ENCODE measurements at regions not wholly inside any gene's neighbourhood (a gene's known extent, or its start where the extent isn't known, plus 50 kb on each side); places are given as distances from the start of the nearest gene placed in this dataset.

GRCh38 chr9:103789686-103790085 is 304.4 kb upstream of the SMC2 start:
- Histone ChIP-seq H3K27me3 (ENCODE audit: control insufficient read depth in 2 of 2, insufficient read depth in 2 of 2, low read length in 2 of 2) (no peaks in the 10 kb centered on the region), H3K9ac (ENCODE audit: insufficient read depth, low read length, poor library complexity, severe bottlenecking) (no peak overlapping the region), H3K4me2 (replicated peaks; ENCODE audit: extremely low read depth, low read length, poor library complexity, severe bottlenecking) (no peak overlapping the region), H3K4me3 (replicated peaks in 1 of 3; ENCODE audit: low read depth in 2 of 3, low read length in 3 of 3) (no peak overlapping the region), H3K79me2 (ENCODE audit: insufficient read depth, low read length) (no peaks in the 10 kb centered on the region), H4K20me1 (ENCODE audit: insufficient read depth, low read length) (no peaks in the 10 kb centered on the region), H3K4me1 (ENCODE audit: control insufficient read depth in 1 of 2, insufficient read depth in 2 of 2, low read length in 2 of 2) (no peaks in the 10 kb centered on the region), H2AFZ (ENCODE audit: insufficient read depth, low read depth, low read length, poor library complexity, severe bottlenecking) (no peak overlapping the region), H3K9me3 (replicated peaks in 1 of 2; ENCODE audit: control insufficient read depth in 1 of 2, insufficient read depth in 1 of 2, low read length in 2 of 2) (no peaks in the 10 kb centered on the region), H3K36me3 (replicated peaks in 1 of 2; ENCODE audit: control insufficient read depth in 1 of 2, insufficient read depth in 2 of 2, low read length in 2 of 2) (no peaks in the 10 kb centered on the region), H3K27ac (ENCODE audit: low read depth in 1 of 2, low read length in 2 of 2) (no peak overlapping the region)
- Mint-ChIP-seq H3K4me1 (no peaks in the 10 kb centered on the region), H3K27ac (no peak overlapping the region), H3K36me3 (no peaks in the 10 kb centered on the region), H3K27me3 (ENCODE audit: low read depth in 3 of 3) (no peaks in the 10 kb centered on the region), H3K9me3 (peaks cover 0 to 3% (median under 1%) of the 10 kb centered on the region in 7 donors), H3K4me3 (no peak overlapping the region)
- TF ChIP-seq CTCF (IDR thresholded peaks at IDR 0.05): no peak
- no CpG with 5 or more reads among the region's 2 CpGs for WGBS (ENCODE audit: insufficient coverage)
- no peak for DNase-seq
- intact Hi-C loops (cut with micrococcal nuclease): no loop called here

DNA sequence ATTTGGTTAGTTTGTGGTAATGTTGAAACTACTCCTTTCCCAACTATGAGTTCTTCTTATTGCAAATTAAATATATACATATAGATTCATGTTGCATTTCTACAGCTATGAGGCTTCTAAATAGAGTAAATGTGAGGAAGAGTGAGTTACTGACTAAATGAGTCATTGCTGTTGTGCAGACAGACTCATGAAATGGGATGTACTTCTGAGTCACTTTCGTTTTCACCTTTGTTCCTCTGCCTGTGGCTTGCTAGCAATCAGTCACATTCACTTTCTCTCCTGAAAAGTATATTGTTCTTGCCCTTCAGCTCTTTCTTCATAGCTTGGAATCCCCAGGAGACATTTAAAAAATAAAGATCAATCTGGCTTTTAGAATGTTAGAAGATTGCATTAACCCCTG is 295.5 kb upstream of the SMC2 start:
- no peak overlapping the region for H3K27ac ChIP-seq (ENCODE audit: low read depth in 1 of 2, low read length in 2 of 2)
- no peaks in the 10 kb centered on the region for H3K9me3 ChIP-seq (replicated peaks in 1 of 2; ENCODE audit: control insufficient read depth in 1 of 2, insufficient read depth in 1 of 2, low read length in 2 of 2)
- no peak for DNase-seq
- Mint-ChIP-seq H3K4me3 (no peak overlapping the region), H3K27me3 (ENCODE audit: low read depth in 3 of 3) (peaks cover 0 to 2% (median 0%) of the 10 kb centered on the region in 3 donors), H3K9me3 (peaks cover 0 to 2% (median 0%) of the 10 kb centered on the region in 7 donors), H3K27ac (no peak overlapping the region), H3K4me1 (no peaks in the 10 kb centered on the region), H3K36me3 (no peaks in the 10 kb centered on the region)
- H3K4me3 ChIP-seq (replicated peaks in 1 of 3; ENCODE audit: low read depth in 2 of 3, low read length in 3 of 3): no peak overlapping the region
- no peaks in the 10 kb centered on the region for H3K27me3 ChIP-seq (ENCODE audit: control insufficient read depth in 2 of 2, insufficient read depth in 2 of 2, low read length in 2 of 2)
- H4K20me1 ChIP-seq (ENCODE audit: insufficient read depth, low read length): no peaks in the 10 kb centered on the region
- no peak overlapping the region for H2AFZ ChIP-seq (ENCODE audit: insufficient read depth, low read depth, low read length, poor library complexity, severe bottlenecking)
- TF ChIP-seq CTCF (IDR thresholded peaks at IDR 0.05): no peak
- no peaks in the 10 kb centered on the region for H3K79me2 ChIP-seq (ENCODE audit: insufficient read depth, low read length)
- WGBS (ENCODE audit: insufficient coverage): no CpG with 5 or more reads among the region's 1 CpG
- H3K4me1 ChIP-seq (ENCODE audit: control insufficient read depth in 1 of 2, insufficient read depth in 2 of 2, low read length in 2 of 2): no peaks in the 10 kb centered on the region
- H3K9ac ChIP-seq (ENCODE audit: insufficient read depth, low read length, poor library complexity, severe bottlenecking): no peak overlapping the region
- intact Hi-C loops (cut with micrococcal nuclease): no loop called here
- no peaks in the 10 kb centered on the region for H3K36me3 ChIP-seq (replicated peaks in 1 of 2; ENCODE audit: control insufficient read depth in 1 of 2, insufficient read depth in 2 of 2, low read length in 2 of 2)
- no peak overlapping the region for H3K4me2 ChIP-seq (replicated peaks; ENCODE audit: extremely low read depth, low read length, poor library complexity, severe bottlenecking)
